ENCODE measurements at regions not wholly inside any gene's neighbourhood (a gene's known extent, or its start where the extent isn't known, plus 50 kb on each side); places are given as distances from the start of the nearest gene placed in this dataset.

DNA sequence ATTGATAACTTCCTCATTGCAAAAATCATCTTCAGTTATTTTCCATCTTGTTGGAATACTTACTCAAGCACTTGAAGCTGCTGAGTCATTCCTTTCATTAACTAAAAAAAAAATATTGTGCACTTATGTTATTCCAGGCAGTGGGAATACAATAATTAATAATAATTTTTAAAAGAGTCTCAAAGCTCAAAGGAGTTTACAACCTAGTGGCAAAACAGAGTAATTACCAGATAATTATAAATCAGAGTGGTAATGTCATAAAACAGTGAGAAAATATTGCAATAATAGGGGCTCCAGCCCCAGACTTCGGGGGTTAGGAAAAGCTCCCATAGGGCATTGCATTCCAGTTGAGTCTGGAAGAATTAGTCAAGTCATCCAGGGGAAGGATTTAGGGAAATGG is 79.6 kb downstream of the DDX53 start:
- intact Hi-C loops (cut with DNase I, micrococcal nuclease): no loop called here
- ATAC-seq (ENCODE audit: poor library complexity) (no peak), DNase-seq (no peak)
- Mint-ChIP-seq H3K4me1 (ENCODE audit: low read depth) (no peaks in the 10 kb centered on the region), H3K27ac (no peak overlapping the region), H3K4me3 (no peak overlapping the region), H3K9me3 (no peaks in the 10 kb centered on the region), H3K36me3 (ENCODE audit: low read depth) (no peaks in the 10 kb centered on the region), H3K27me3 (no peaks in the 10 kb centered on the region)
- H3K27ac ChIP-seq (ENCODE audit: low read depth in 1 of 2, low read length in 2 of 2): no peak overlapping the region
- H3K4me1 ChIP-seq (ENCODE audit: insufficient read depth, low read length): no peaks in the 10 kb centered on the region
- H3K36me3 ChIP-seq (ENCODE audit: insufficient read depth, low read length): no peaks in the 10 kb centered on the region
- POLR2A ChIA-PET: no interaction called here
- CTCF ChIA-PET: no interaction called here
- no peak overlapping the region for H3K4me3 ChIP-seq (ENCODE audit: low read length)
- no peaks in the 10 kb centered on the region for H3K9me3 ChIP-seq (ENCODE audit: control insufficient read depth in 1 of 2, insufficient read depth in 1 of 2, low read length in 2 of 2)
- no peaks in the 10 kb centered on the region for H3K27me3 ChIP-seq (ENCODE audit: control insufficient read depth in 1 of 2, insufficient read depth in 2 of 2, low read length in 2 of 2)
- TF ChIP-seq, protein P1, sequence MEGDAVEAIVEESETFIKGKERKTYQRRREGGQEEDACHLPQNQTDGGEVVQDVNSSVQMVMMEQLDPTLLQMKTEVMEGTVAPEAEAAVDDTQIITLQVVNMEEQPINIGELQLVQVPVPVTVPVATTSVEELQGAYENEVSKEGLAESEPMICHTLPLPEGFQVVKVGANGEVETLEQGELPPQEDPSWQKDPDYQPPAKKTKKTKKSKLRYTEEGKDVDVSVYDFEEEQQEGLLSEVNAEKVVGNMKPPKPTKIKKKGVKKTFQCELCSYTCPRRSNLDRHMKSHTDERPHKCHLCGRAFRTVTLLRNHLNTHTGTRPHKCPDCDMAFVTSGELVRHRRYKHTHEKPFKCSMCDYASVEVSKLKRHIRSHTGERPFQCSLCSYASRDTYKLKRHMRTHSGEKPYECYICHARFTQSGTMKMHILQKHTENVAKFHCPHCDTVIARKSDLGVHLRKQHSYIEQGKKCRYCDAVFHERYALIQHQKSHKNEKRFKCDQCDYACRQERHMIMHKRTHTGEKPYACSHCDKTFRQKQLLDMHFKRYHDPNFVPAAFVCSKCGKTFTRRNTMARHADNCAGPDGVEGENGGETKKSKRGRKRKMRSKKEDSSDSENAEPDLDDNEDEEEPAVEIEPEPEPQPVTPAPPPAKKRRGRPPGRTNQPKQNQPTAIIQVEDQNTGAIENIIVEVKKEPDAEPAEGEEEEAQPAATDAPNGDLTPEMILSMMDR (IDR thresholded peaks at IDR 0.05): no peak

DNA sequence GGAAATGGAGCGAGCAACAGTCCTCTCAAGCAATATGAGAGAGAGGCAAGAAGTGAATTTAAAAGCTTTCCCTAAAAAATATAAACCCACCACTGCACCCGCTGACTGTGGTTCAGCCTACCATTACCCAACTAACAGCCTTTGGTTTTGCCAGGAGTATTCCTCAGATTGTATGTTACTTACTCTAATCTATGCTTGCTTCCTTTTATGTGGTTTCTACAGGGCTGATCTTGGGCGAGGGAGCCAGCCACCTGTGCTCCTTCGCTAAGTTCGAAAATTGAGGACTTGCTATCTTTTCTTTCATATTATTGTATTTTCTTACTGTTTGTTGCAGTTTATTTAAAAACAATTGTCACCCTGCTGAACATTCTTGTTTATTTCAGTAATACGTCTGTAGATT is 101.1 kb downstream of the DDX53 start:
- no peaks in the 10 kb centered on the region for H3K27me3 Mint-ChIP-seq
- ChIA-PET CTCF (no interaction called here), POLR2A (no interaction called here)
- peaks cover 1% of the 10 kb centered on the region for H3K9me3 Mint-ChIP-seq
- H3K9me3 ChIP-seq (ENCODE audit: control insufficient read depth in 1 of 2, insufficient read depth in 1 of 2, low read length in 2 of 2): no peaks in the 10 kb centered on the region
- no peaks in the 10 kb centered on the region for H3K36me3 Mint-ChIP-seq (ENCODE audit: low read depth)
- no peaks in the 10 kb centered on the region for H3K4me1 ChIP-seq (ENCODE audit: insufficient read depth, low read length)
- intact Hi-C loops (cut with DNase I, micrococcal nuclease): no loop called here
- ATAC-seq (ENCODE audit: poor library complexity) (no peak), DNase-seq (no peak)
- H3K27me3 ChIP-seq (ENCODE audit: control insufficient read depth in 1 of 2, insufficient read depth in 2 of 2, low read length in 2 of 2): no peaks in the 10 kb centered on the region
- TF ChIP-seq, protein P1 (IDR thresholded peaks at IDR 0.05): no peak
- H3K27ac Mint-ChIP-seq: no peak overlapping the region
- H3K4me3 ChIP-seq (ENCODE audit: low read length): no peak overlapping the region
- no peaks in the 10 kb centered on the region for H3K4me1 Mint-ChIP-seq (ENCODE audit: low read depth)
- no peak overlapping the region for H3K27ac ChIP-seq (ENCODE audit: low read depth in 1 of 2, low read length in 2 of 2)
- H3K36me3 ChIP-seq (ENCODE audit: insufficient read depth, low read length): no peaks in the 10 kb centered on the region
- H3K4me3 Mint-ChIP-seq: no peak overlapping the region

DNA sequence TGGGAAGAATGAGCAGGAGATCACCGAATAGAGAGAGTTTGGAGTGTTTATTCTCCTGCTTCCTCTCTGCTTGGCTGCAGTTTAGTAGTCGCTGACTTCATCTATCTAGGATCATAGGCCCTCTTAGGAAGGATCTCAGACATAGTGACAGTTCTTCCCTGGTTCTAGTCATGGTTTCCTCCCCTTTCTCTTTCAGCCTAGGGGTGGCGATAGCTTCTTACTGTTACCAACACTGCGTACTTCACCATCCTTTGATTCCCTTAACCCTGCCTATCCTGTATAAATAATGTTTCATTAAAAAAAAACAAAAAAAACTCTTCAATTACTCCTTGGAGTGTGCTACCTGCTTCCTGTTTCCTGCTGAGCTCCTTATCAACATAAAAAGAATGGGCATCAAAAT is 103.8 kb downstream of the DDX53 start:
- ATAC-seq (ENCODE audit: poor library complexity) (no peak), DNase-seq (no peak)
- H3K4me3 Mint-ChIP-seq: no peak overlapping the region
- H3K9me3 ChIP-seq (ENCODE audit: control insufficient read depth in 1 of 2, insufficient read depth in 1 of 2, low read length in 2 of 2): no peaks in the 10 kb centered on the region
- no peak overlapping the region for H3K27ac Mint-ChIP-seq
- H3K4me1 Mint-ChIP-seq (ENCODE audit: low read depth): no peaks in the 10 kb centered on the region
- peaks cover 3% of the 10 kb centered on the region for H3K9me3 Mint-ChIP-seq
- no peaks in the 10 kb centered on the region for H3K27me3 ChIP-seq (ENCODE audit: control insufficient read depth in 1 of 2, insufficient read depth in 2 of 2, low read length in 2 of 2)
- H3K27ac ChIP-seq (ENCODE audit: low read depth in 1 of 2, low read length in 2 of 2): no peak overlapping the region
- ChIA-PET CTCF (no interaction called here), POLR2A (no interaction called here)
- no peak overlapping the region for H3K4me3 ChIP-seq (ENCODE audit: low read length)
- intact Hi-C loops (cut with DNase I, micrococcal nuclease): no loop called here
- TF ChIP-seq, protein P1 (IDR thresholded peaks at IDR 0.05): no peak
- no peaks in the 10 kb centered on the region for H3K36me3 ChIP-seq (ENCODE audit: insufficient read depth, low read length)
- H3K27me3 Mint-ChIP-seq: no peaks in the 10 kb centered on the region
- H3K4me1 ChIP-seq (ENCODE audit: insufficient read depth, low read length): no peaks in the 10 kb centered on the region
- H3K36me3 Mint-ChIP-seq (ENCODE audit: low read depth): no peaks in the 10 kb centered on the region
